CD14-positive monocyte (primary cell): ENCODE measurements at regions not wholly inside any gene's neighbourhood (a gene's known extent, or its start where the extent isn't known, plus 50 kb on each side); places are given as distances from the start of the nearest gene placed in this dataset.

ENCODE experiments used
- DNase-seq, 3 donors: peaks; one replicate each; pipeline ENCODE4 v3.0.0-alpha.2; 2011 to 2022
- H2AFZ ChIP-seq: 2 replicates; pipeline ENCODE4 v1.6.0; 2012; ENCODE audit warnings: mild to moderate bottlenecking, low read depth, low read length, inconsistent platforms; ENCODE audit not compliant: insufficient read depth, poor library complexity, severe bottlenecking
- H3K27ac ChIP-seq, 2 donors: 1 replicate in 1 of 2; 2 replicates in 1 of 2; pipeline ENCODE4 v1.5.1; 2012 to 2013; ENCODE audit warnings: low read length in 2 of 2, control low read depth in 1 of 2, inconsistent platforms in 1 of 2, low read depth in 1 of 2, mild to moderate bottlenecking in 1 of 2
- H3K27me3 ChIP-seq, 2 donors: one replicate each; pipeline versions ENCODE4 v1.6.0 to v1.6.1; 2011 to 2013; ENCODE audit warnings: low read length in 2 of 2; ENCODE audit not compliant: control insufficient read depth in 2 of 2, insufficient read depth in 2 of 2
- H3K36me3 ChIP-seq, 2 donors: replicated peaks in 1 of 2; 1 replicate in 1 of 2; 2 replicates in 1 of 2; pipeline versions ENCODE4 v1.5.1 to v1.6.1; 2012 to 2013; ENCODE audit warnings: low read length in 2 of 2, control low read depth in 1 of 2, inconsistent platforms in 1 of 2, mild to moderate bottlenecking in 1 of 2; ENCODE audit not compliant: insufficient read depth in 2 of 2, control insufficient read depth in 1 of 2
- H3K4me1 ChIP-seq, 2 donors: 1 replicate in 1 of 2; 2 replicates in 1 of 2; pipeline versions ENCODE4 v1.5.1 to v1.6.1; 2012 to 2013; ENCODE audit warnings: low read length in 2 of 2, control low read depth in 1 of 2, inconsistent platforms in 1 of 2, mild to moderate bottlenecking in 1 of 2, moderate library complexity in 1 of 2; ENCODE audit not compliant: insufficient read depth in 2 of 2, control insufficient read depth in 1 of 2
- H3K4me2 ChIP-seq: replicated peaks from 2 replicates; pipeline ENCODE3; 2012; ENCODE audit warnings: low read length, moderate library complexity, mild to moderate bottlenecking; ENCODE audit not compliant: poor library complexity, severe bottlenecking; ENCODE audit errors: extremely low read depth
- H3K4me3 ChIP-seq, 3 experiments: fragments of 200-600 bp in 1 of 3; sonication (generic) in 1 of 3; replicated peaks in 1 of 3; 1 replicate in 2 of 3; 2 replicates in 1 of 3; pipeline ENCODE4 v1.5.1; 2011 to 2013; ENCODE audit warnings: low read length in 3 of 3, mild to moderate bottlenecking in 3 of 3, control low read depth in 2 of 3, low read depth in 2 of 3, inconsistent platforms in 1 of 3, moderate library complexity in 1 of 3
- H3K79me2 ChIP-seq: 2 replicates; pipeline ENCODE4 v1.6.0; 2012; ENCODE audit warnings: mild to moderate bottlenecking, control low read depth, inconsistent platforms, low read length, moderate library complexity; ENCODE audit not compliant: insufficient read depth
- H3K9ac ChIP-seq: 2 replicates; pipeline ENCODE4 v1.6.0; 2017; ENCODE audit warnings: low read length, mild to moderate bottlenecking; ENCODE audit not compliant: insufficient read depth, poor library complexity, severe bottlenecking
- H3K9me3 ChIP-seq, 2 donors: replicated peaks in 1 of 2; 1 replicate in 1 of 2; 2 replicates in 1 of 2; pipeline versions ENCODE4 v1.5.1 to v1.6.1; 2012 to 2013; ENCODE audit warnings: low read length in 2 of 2, control low read depth in 1 of 2; ENCODE audit not compliant: control insufficient read depth in 1 of 2, insufficient read depth in 1 of 2
- H4K20me1 ChIP-seq: 2 replicates; pipeline ENCODE4 v1.6.0; 2012; ENCODE audit warnings: mild to moderate bottlenecking, low read length, control low read depth, moderate library complexity; ENCODE audit not compliant: insufficient read depth
- H3K27ac Mint-ChIP-seq, 7 donors: one replicate each; pipeline ENCODE4 v1.8.0; 2020; ENCODE audit warnings: mild to moderate bottlenecking in 7 of 7, mixed read lengths in 7 of 7, moderate library complexity in 6 of 7, inconsistent platforms in 2 of 7
- H3K27me3 Mint-ChIP-seq, 3 donors: one replicate each; pipeline ENCODE4 v1.8.0; 2021 to 2022; ENCODE audit warnings: low read depth in 3 of 3, mild to moderate bottlenecking in 3 of 3, mixed read lengths in 3 of 3, moderate library complexity in 3 of 3, inconsistent platforms in 1 of 3
- H3K36me3 Mint-ChIP-seq, 2 donors: one replicate each; pipeline ENCODE4 v1.8.0; 2020; ENCODE audit warnings: mixed read lengths in 2 of 2, inconsistent platforms in 1 of 2, mild to moderate bottlenecking in 1 of 2
- H3K4me1 Mint-ChIP-seq: one replicate; pipeline ENCODE4 v1.8.0; 2020; ENCODE audit warnings: mild to moderate bottlenecking, mixed read lengths
- H3K4me3 Mint-ChIP-seq, 2 donors: one replicate each; pipeline ENCODE4 v1.8.0; 2020; ENCODE audit warnings: mild to moderate bottlenecking in 2 of 2, mixed read lengths in 2 of 2, moderate library complexity in 1 of 2
- H3K9me3 Mint-ChIP-seq, 7 donors: one replicate each; pipeline ENCODE4 v1.8.0; 2020 to 2022; ENCODE audit warnings: mixed read lengths in 7 of 7, mild to moderate bottlenecking in 6 of 7, moderate library complexity in 6 of 7, inconsistent platforms in 2 of 7
- WGBS: methylation state at CpG from one replicate; pipeline ENCODE4 v1.1.5; 2013; ENCODE audit warnings: missing lambda C conversion rate; ENCODE audit not compliant: insufficient coverage; 5-methylcytosine and 5-hydroxymethylcytosine counted together
- intact Hi-C, 2 donors: fragments of 100-400 bp; cut with micrococcal nuclease; formaldehyde crosslinking; loops; one replicate each; pipeline versions ENCODE4 v1.15.0 to v1.15.1; 2023
- TF ChIP-seq, protein P1 (sequence below): fragments of 200-600 bp; IDR thresholded peaks from one replicate; pipeline ENCODE4 v1.8.0; 2022; ENCODE audit warnings: antibody characterized with exemption, mild to moderate bottlenecking

DNA sequence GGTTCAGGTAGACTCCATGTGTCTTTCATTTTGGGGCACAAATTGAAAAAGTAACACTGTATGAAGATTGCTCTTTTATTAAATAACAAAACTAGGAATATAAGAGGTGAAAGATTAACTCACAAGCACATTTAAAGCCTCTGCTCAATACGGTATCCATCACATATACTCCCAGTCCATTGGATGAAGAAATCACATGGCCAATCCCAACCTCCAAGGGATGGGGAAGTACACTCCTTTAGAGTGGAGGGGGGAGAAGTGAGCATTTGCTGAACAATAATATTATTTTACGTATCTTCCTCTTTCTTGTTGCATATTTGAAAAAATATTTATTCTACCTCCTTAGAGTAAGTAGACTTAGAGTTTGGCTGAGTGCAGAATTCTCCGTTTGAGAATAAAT is 316.5 kb downstream of the LMX1A start:
- TF ChIP-seq, protein P1, sequence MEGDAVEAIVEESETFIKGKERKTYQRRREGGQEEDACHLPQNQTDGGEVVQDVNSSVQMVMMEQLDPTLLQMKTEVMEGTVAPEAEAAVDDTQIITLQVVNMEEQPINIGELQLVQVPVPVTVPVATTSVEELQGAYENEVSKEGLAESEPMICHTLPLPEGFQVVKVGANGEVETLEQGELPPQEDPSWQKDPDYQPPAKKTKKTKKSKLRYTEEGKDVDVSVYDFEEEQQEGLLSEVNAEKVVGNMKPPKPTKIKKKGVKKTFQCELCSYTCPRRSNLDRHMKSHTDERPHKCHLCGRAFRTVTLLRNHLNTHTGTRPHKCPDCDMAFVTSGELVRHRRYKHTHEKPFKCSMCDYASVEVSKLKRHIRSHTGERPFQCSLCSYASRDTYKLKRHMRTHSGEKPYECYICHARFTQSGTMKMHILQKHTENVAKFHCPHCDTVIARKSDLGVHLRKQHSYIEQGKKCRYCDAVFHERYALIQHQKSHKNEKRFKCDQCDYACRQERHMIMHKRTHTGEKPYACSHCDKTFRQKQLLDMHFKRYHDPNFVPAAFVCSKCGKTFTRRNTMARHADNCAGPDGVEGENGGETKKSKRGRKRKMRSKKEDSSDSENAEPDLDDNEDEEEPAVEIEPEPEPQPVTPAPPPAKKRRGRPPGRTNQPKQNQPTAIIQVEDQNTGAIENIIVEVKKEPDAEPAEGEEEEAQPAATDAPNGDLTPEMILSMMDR: no peak
- Mint-ChIP-seq H3K27me3 (peaks cover 0 to 2% (median 0%) of the 10 kb centered on the region in 3 donors), H3K36me3 (no peaks in the 10 kb centered on the region), H3K4me3 (no peak overlapping the region), H3K27ac (no peak overlapping the region), H3K9me3 (peaks cover 0 to 3% (median 2%) of the 10 kb centered on the region in 7 donors), H3K4me1 (no peaks in the 10 kb centered on the region)
- Histone ChIP-seq H3K4me1 (no peaks in the 10 kb centered on the region), H3K4me3 (no peak overlapping the region), H2AFZ (no peak overlapping the region), H3K9ac (no peak overlapping the region), H3K79me2 (no peaks in the 10 kb centered on the region), H3K4me2 (no peak overlapping the region), H3K9me3 (peaks cover 0 to 4% of the 10 kb centered on the region in 2 donors), H3K36me3 (no peaks in the 10 kb centered on the region), H3K27ac (no peak overlapping the region), H4K20me1 (no peaks in the 10 kb centered on the region), H3K27me3 (no peaks in the 10 kb centered on the region)
- no CpG with 5 or more reads among the region's 3 CpGs for WGBS
- intact Hi-C loops: no loop called here
- no peak for DNase-seq

DNA sequence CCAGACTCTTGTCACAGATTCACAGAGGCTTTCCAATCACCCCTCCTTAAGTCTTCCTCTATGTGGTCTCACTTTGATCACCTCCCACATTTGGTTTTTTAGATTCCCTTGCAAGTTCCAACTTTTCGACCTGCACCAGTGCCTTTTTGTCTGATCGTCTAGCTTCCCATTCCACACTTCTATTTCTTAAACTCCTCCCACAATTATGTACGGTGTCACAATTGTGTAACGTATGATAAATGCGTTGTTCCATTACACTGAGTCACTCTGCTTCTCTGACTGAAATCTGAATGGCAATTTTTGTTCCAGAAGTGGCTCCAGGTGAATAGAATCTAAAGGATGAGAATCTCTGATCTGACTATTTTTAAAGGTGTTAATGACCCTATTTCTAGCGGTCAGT is 320.1 kb downstream of the LMX1A start:
- peaks cover 0 to 2% (median 0%) of the 10 kb centered on the region in 3 donors for H3K27me3 Mint-ChIP-seq
- no peak overlapping the region for H3K4me2 ChIP-seq
- no peak overlapping the region for H3K4me3 ChIP-seq
- no peaks in the 10 kb centered on the region for H3K4me1 Mint-ChIP-seq
- H3K27ac Mint-ChIP-seq: no peak overlapping the region
- no peaks in the 10 kb centered on the region for H3K36me3 Mint-ChIP-seq
- H3K9me3 Mint-ChIP-seq: peaks cover 0 to 6% (median 2%) of the 10 kb centered on the region in 7 donors
- H3K9me3 ChIP-seq: peaks cover 0 to 4% of the 10 kb centered on the region in 2 donors
- H4K20me1 ChIP-seq: no peaks in the 10 kb centered on the region
- no peak for DNase-seq
- H3K79me2 ChIP-seq: no peaks in the 10 kb centered on the region
- no peaks in the 10 kb centered on the region for H3K4me1 ChIP-seq
- TF ChIP-seq, protein P1: no peak
- no peak overlapping the region for H3K9ac ChIP-seq
- H3K36me3 ChIP-seq: no peaks in the 10 kb centered on the region
- no peak overlapping the region for H3K4me3 Mint-ChIP-seq
- no peak overlapping the region for H2AFZ ChIP-seq
- no peaks in the 10 kb centered on the region for H3K27me3 ChIP-seq
- intact Hi-C loops: no loop called here
- no peak overlapping the region for H3K27ac ChIP-seq
- WGBS: 96% methylated on average over 5 of the region's 6 CpGs
